ENCODE measurements at regions not wholly inside any gene's neighbourhood (a gene's known extent, or its start where the extent isn't known, plus 50 kb on each side); places are given as distances from the start of the nearest gene placed in this dataset.

DNA sequence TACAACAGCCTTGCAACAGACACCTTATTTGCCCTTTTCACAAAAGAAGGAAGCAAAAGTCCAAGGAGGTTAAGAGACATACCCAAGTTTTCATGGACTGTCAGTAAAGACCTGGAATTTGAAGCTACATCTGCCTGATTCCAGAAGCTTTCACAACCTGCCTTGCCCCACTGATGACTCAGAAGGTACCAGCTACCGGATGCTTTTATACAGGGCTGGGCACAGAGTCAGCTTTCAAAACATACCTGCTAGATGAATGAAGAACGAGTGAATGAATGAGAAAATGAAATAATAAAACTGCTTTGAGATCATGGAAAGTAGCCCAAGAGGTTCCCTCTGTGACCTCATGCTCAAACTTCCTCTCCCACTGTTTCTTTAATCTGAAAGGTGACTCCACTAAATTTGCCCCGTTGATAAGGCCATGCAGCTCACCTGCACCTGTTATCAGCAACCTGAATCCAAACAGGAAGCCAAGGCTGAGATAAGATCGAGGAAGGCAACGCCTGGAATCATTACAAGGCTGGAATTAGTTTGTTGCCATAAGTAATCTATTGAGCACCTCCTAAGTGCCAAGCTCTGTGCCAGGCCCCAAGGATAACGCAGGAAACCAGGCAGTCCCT is 151.5 kb downstream of the WDR11 start:
- TF ChIP-seq, protein P1, sequence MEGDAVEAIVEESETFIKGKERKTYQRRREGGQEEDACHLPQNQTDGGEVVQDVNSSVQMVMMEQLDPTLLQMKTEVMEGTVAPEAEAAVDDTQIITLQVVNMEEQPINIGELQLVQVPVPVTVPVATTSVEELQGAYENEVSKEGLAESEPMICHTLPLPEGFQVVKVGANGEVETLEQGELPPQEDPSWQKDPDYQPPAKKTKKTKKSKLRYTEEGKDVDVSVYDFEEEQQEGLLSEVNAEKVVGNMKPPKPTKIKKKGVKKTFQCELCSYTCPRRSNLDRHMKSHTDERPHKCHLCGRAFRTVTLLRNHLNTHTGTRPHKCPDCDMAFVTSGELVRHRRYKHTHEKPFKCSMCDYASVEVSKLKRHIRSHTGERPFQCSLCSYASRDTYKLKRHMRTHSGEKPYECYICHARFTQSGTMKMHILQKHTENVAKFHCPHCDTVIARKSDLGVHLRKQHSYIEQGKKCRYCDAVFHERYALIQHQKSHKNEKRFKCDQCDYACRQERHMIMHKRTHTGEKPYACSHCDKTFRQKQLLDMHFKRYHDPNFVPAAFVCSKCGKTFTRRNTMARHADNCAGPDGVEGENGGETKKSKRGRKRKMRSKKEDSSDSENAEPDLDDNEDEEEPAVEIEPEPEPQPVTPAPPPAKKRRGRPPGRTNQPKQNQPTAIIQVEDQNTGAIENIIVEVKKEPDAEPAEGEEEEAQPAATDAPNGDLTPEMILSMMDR (IDR thresholded peaks at IDR 0.05; ENCODE audit: insufficient read depth, missing control alignments) = no peak
- DNase-seq (ENCODE audit: insufficient read length, low spot score) = no peak
- no peak for FAIRE-seq

DNA sequence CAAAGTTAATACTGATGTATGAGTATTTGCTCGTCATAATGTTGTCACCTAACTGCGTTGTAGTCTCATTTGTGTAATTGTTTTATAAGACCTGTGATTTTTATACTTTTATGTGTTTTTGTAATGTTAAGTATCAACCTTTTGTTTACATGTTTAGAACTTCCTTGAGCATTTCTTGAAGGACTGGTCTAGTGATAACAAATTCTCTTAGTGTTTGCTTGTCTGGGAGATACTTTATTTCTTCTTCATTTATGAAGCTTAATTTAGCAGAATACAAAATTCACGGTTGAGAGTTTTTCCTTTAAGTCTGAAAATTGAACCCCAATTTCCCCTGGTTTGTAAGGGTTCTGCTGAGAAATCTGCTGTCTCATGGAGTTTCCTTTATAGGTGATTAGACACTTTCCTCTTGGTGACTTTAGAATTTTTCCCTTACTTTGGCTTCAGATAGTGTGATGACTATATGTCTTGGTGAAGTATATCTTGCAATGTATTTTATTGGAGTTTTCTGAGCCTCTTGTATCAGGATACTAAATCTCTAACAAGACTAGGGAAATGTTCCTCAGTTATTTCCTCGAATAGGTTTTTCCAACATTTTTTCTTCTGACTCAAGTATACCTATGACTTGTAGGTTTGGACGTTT is 154.9 kb downstream of the WDR11 start:
- TF ChIP-seq, protein P1 (IDR thresholded peaks at IDR 0.05; ENCODE audit: insufficient read depth, missing control alignments) = no peak
- no peak for FAIRE-seq
- no peak for DNase-seq (ENCODE audit: insufficient read length, low spot score)

DNA sequence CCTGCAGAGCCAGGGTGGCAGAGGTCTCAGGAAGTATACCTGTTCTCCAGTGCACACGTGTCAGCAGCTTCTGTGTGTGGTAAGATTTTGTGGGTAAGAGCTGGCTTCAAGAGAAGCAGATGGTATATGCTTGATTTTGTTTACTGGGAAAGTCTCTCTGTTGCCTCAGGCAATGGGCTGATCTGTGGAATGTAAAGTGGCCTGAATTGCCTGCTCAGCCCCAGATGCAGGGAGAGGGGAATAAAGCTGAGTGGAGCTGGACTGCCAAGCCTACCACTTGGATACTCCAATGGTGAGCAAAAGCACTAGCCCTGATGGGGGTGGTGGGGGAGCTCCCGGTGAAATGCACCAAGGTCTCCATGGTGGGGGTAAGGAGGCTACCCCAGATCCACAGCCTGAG is 156.1 kb downstream of the WDR11 start:
- TF ChIP-seq, protein P1 (IDR thresholded peaks at IDR 0.05; ENCODE audit: insufficient read depth, missing control alignments) = no peak
- DNase-seq (ENCODE audit: insufficient read length, low spot score) (no peak), FAIRE-seq (no peak)

DNA sequence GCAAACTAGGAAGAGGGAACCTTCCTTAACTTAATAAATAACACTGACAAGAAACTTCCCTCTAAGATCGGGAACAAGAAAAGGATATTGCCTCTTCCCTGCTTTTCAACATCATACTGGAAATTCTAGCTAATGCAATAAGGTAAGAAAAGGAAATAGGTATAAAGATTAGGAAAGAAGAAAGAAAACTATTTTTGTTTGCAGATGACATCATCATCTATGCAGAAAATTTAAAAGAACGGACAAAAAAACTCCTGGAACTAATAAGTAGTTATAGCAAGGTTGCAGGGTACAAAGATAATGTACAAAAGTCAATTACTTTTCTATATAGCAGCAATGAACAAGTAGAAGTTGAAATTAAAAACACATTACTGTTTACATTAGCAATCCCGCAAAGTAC is 164.8 kb downstream of the WDR11 start:
- TF ChIP-seq, protein P1 (IDR thresholded peaks at IDR 0.05; ENCODE audit: insufficient read depth, missing control alignments) = no peak
- DNase-seq (ENCODE audit: insufficient read length, low spot score) = no peak
- no peak for FAIRE-seq

DNA sequence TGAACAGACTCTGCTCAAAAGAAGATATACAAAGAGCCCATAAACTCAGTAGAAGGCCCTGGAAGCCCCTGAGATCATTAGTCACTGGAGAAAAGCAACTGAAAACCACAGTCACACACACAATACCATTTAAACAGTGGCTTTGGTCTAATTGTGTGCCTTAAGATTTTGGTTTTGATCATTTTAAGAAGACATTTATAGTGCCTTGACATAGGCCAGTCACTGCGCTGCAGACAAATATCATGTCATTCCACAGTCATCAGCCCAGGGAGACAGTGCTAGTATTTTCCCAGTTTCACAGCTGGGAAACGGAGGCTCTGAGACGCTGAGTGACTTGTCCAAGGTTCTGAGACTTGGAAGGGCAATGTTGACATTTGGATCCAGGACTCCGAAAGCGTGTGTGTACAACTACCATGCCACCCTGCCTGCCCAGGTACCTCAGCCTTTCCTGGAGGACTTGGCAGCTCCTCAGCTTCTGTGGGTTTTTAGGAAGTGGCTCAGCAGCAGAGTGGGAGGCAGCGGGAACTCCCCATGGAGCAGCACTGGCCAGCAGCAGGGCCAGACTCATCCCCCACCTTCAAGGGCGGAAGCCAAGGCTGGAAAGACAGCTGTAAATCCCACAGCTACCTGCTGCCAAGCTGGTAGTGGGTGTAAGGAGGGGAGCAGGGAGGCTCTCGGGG is 173.9 kb downstream of the WDR11 start:
- no peak for DNase-seq (ENCODE audit: insufficient read length, low spot score)
- TF ChIP-seq, protein P1 (IDR thresholded peaks at IDR 0.05; ENCODE audit: insufficient read depth, missing control alignments) = no peak
- no peak for FAIRE-seq

DNA sequence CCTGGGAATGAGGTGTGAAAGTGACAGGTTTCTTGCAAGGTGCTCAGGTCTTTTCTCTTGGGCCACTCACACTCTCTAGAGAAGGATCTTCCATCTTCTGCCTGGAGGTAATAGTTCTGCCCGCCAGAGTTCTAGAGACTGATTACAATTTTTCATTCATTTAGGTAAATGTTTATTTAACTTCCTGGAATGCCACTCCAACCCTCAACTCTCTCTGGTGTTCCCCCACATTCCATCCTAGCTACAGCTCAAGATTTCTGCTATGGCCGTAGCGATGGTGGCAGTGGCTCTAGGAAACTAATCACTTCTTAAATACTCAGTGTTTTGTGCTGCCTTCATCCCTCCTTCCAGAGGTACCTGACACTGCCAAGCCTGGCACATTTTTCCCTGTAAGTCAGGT is 174.6 kb downstream of the WDR11 start:
- DNase-seq (ENCODE audit: insufficient read length, low spot score) = no peak
- FAIRE-seq = no peak
- TF ChIP-seq, protein P1 (IDR thresholded peaks at IDR 0.05; ENCODE audit: insufficient read depth, missing control alignments) = no peak

DNA sequence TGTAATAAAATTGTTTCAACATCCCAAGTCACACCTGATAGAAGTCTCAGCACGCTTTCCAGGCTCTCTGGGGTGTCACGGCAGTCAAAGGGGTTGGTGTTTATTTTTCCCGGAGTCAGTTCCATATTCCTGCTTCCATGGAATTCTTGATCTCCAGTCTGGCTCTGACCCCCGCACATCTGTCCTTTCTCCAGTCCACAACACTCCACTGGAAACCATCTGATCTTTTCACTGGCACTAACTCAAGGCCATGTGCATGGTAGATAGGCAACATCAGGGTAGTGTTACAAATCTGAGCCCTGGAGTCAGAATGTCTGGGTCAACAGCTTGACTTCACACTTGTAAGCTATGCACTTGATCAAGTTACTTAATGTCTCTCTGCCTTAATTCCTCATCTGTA is 176.2 kb downstream of the WDR11 start:
- FAIRE-seq (no peak), DNase-seq (ENCODE audit: insufficient read length, low spot score) (no peak)
- TF ChIP-seq, protein P1 (IDR thresholded peaks at IDR 0.05; ENCODE audit: insufficient read depth, missing control alignments) = no peak
